HG03565 (cell line): ENCODE measurements at regions not wholly inside any gene's neighbourhood (a gene's known extent, or its start where the extent isn't known, plus 50 kb on each side); places are given as distances from the start of the nearest gene placed in this dataset.

Source experiments
- ATAC-seq: cut with Tn5 transposase; IDR thresholded peaks from one replicate; pipeline ENCODE4 v1.9.1; 2021; ENCODE audit warnings: mild to moderate bottlenecking, moderate library complexity; ENCODE audit not compliant: unreplicated experiment

DNA sequence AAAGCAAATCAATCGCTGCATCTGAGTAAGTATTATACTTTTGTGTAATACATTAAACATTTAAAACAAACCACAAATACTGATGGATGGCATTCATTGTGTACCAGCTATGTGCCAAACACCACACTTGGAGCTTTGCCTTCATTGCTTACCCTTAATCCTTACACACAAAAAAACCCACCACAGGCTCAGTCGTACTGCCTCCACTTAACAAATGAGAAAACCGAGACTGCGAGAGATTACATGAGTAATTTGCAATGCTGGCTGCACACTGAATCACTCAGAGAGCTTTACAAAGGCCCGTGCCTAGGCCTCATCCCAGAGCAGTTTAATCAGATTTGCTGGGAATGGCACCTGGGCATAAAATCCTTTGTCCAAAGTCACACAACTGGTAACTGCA, 130.5 kb downstream of the EDN1 start:
- no peak for ATAC-seq

DNA sequence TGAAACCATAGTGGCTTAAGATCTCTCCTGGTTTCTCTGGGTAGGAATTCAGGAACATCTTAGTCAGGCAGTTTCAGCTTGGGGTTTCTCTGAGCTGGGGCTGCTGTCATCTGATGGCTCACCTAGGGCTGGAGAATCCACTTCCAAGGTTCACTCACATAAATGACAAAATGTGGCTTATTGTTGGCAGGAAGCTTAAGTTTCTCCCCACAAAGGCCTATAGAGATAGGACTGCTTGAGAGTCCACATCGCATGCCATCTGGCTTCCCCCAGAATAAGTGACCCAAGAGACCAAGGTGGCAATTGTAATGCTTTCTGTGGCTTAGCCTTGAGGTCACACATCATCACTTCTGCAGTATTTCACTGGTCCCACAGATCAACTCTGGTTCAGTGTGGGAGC, 131.4 kb downstream of the EDN1 start:
- no peak for ATAC-seq

DNA sequence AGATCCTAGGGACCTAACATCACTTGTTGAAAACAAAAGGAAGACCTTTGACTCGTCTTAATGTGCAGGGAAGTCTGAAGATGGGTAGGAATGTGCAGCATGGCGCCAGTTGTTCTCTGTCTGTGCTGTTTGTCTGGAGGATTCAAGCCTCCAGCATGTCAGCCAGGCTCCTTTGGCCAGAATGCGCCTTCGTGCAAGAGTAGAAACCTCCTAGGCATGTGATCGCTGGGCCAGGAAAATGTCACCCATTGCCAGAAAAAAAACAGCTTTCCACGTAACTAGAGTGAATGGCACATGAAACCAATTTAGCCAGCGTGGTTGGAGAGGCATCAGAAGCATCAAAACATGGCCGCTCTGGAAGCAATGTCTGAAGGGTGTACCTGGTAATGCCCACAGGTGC, 132.7 kb downstream of the EDN1 start:
- ATAC-seq = no peak

DNA sequence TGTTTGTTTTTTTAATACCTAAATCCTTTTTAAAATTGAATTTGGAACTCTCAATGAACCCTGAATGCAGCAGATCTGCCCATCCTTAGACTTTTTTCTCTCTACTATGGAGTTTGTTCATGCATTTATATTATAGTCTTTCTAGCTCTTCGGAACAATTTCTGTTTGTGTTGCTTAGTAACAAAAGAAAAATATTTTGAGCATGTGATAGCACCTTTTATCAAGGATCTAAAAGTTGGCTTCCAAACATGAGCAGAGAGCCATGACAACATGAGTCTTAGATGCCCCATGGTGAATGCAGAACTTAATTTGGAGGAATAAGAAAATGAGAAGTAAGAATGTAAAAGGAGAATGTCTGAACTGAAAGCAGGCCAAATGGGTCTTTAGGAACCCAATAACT, 133.7 kb downstream of the EDN1 start:
- no peak for ATAC-seq

DNA sequence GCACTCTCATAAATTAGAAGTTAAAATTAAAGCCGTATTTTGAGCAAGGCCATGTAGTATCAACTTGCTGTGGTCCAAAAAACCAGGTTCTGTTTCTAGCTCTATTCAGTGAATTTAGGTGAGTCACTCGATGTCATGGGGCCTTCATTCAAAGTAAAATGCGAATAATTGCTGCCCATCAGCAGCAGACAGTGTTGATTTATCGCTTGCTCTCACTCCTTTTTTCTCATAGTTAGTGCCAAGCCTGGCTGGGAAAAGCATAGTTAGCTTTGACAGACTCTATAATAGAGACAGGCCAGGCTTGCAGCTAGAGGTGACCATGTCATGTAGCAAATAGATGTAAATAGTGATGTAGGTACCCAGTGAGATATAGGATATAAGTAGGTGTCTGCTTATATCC, 136.0 kb downstream of the EDN1 start:
- no peak for ATAC-seq

DNA sequence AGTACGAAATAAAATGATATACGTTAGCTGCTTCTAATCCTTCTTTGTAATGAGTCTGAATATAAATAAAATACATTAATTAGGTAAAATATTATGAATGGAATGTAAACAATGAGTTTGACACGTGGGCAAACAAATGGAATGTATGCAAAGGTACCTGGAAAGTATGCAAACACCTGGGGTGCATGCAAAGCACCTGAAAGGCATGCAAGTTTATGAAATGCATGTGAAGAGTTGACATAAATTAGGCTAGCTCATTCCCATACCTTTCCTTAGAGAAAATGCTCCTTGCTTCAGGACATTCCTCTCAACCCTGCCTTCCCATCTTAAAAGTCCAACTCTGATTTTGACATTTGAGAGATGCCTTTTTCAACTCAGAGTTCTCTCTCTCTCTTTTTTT, 140.9 kb downstream of the EDN1 start:
- no peak for ATAC-seq

DNA sequence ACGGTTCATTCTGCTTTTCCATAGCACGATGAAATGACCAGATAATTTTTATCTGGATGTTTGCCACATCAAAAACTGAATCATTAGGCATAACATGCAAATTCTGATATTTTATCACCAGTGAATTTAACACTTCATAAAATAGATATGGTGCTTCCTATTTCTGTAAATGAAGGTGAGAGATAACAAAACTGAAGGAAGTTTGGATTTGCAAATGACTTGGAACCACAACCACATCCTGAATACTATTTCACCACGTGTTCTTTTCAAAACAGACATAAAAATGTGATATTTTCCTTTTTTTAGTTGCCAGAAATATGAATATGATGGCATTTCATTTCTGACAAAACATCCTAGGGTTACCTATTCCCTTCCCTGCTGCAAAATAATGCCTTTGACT, 146.1 kb downstream of the EDN1 start:
- no peak for ATAC-seq

DNA sequence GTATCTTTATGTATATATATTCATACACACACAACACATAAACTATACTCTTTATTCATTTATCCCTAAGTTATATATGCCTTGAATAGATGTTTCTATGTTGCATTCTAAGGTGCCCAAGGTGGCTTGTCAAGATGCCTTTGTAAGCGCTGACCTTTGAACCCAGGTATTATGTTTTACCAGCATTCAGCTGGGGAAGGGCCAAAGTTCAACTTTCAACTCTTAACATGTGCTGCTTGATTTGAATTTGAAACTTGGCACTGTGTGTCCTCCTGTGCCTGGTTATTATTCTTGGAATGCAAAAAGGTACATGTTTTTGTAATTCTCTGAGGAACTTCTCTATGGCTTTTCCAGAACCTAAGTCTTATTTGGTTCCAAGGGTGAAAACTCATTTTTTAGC, 146.5 kb downstream of the EDN1 start:
- no peak for ATAC-seq

DNA sequence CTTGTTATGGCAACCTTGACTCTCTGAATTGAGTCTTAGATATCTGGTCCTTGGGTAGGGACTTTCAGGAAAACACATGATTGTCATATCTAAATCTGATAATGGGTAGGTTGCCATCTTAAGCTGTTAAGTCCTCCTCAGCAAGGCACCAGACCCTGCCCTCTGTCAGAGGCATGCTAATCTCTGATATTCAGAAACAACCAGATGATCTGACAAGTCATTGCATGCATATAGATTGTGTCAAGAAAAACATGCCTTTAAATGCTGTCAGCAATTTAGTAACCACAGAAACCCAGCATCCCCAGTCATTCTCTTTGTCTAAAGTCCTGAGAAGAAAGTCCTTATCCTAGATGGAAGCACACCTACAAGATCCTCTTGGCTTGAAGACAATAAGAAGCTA, 149.1 kb downstream of the EDN1 start:
- no peak for ATAC-seq

DNA sequence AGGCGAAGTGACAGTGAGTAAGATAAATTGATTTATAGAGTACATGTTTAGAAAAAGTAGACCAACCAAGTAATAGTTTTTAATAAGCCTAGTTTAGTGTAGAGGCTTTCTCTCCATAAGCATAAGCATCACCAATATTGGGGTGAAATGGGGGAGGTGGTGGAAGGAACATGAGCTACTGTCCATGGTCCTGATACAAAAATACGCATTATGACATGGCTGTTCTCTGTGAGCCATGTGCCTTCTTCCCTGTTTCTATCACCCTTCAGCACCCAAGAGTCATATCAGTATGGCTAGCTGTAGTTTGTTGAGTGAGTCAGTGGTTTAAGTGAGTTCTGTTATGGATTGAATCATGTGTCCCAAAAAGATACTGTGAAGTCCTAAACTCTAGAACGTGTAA, 150.8 kb downstream of the EDN1 start:
- ATAC-seq = no peak

DNA sequence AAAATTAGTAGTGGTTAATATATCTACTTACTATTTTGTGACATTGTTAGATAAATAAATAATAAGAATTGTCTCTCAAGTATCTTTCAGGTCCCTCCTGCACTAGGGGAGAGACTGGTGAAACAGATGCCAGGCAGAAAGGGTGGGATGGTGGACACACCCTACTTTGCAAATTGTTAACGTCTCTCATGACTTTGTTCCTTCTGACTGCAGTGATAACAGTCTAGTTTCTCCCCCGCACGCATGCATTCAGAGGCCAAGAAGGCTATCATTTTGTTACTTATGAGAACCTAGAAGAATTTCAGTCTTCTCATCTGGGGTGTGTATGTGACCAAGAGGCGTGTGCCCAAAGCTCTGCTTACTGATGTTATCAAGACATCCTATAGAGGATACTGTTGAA, 152.3 kb downstream of the EDN1 start:
- ATAC-seq = no peak

DNA sequence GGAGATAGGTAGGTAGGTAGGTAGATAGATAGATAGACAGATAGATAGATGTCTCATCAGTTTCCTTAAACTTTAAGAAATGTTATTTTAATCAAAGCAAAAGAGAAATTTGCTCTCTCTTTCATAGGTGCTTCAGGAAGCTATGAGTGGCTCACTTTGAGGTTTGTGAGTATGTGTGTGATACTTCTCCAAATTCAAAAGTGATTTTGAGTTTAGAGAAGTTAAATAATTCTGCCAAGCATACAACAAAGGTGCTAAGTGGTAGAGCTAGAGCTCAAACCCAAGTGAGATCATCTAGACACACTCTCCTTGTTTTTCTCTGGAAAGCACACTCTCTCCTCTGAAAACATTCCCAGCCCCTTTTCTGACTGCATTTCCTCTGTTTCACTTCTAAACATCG, 156.2 kb downstream of the EDN1 start:
- ATAC-seq = no peak

DNA sequence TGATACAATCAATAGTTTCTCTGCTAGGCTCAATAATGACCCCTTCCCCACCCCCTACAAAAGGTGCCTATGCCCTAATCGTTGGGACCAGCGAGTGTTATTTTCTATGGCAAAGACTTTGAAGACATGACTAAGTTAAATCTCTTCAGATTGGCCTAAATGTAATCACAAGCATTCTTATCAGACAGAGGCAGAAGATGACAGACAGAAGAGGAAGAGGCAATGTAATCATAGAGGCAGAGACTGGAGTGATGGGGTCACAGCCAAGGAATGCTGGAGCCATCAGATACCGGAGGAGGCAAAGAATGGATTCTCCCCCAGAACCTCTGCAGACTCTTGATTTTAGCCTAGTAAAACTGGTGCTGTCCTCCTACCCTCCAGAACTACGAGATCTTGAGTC, 159.3 kb downstream of the EDN1 start:
- ATAC-seq = no peak

DNA sequence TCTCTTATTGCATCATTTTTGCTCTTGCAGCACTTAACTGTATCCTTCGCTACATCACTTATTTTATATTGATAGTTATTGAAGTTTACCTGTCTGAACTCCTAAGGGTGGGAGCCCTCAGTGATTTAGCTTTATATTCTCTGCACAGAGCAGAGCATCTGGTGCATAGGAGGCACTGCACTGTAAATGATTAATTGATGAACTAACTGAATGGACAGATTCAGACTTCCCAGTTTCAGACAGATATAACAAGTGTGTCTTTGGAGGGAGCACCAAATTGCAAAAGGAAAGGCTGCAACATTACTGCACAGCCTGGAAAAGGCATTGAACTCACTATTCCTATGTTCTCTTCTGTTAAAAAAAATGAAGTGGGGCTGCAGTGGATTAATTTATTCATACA, 160.3 kb downstream of the EDN1 start:
- no peak for ATAC-seq

DNA sequence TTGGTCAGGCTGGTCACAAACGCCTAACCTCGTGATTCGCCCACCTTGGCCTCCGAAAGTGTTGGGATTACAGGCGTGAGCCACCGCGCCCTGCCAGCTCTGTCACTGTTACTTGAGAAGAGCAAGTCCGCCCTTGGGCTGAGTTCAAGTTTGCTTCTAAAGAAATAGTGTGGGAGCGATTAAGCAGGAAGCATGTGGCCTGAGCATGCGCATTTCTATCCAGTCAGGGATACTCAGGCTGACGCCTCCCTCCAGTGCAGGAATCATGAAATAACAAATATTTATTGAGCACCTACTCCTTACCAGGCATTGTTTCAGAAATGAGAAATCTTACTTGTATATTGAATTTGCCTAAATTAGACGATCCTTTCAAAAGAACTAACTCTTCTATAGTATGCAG, 166.2 kb downstream of the EDN1 start:
- no peak for ATAC-seq

DNA sequence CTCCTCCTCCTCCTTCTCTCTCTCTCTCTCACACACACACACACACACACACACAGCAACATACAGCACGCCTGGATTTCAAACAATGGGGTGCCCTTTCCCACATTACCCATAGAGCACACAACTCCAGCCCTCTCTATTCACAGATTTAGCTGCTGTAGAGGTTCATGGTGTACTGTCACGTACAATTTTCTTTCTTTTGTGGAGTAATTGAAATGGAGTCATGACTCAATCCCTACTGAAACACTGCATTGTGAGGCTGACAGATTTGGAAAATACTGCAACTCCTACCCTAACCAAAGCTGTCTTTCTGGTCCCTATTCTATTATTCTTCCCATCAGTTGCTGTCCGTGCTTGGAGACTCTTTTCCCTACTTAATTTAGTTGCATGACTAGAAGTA, 166.9 kb downstream of the EDN1 start:
- ATAC-seq = no peak

DNA sequence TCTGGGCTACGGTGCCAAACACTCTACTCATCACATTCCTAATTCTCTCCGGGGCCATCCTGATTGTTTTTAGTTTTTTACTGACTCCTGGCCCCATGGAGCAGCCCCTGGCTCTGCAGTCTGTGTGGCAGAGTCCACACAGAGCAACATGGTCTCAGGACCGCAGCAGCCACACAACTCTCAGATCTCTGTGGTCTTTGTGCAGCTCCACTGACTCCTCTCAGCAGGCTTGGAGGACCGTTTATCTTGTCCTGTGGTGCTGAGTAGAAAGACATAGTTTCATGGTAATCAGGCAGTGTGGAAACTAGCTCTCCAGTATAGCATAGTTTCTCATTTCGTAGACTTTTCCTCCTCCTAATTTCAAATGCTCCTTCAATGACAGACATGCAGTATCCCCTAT, 168.4 kb downstream of the EDN1 start:
- ATAC-seq = no peak

DNA sequence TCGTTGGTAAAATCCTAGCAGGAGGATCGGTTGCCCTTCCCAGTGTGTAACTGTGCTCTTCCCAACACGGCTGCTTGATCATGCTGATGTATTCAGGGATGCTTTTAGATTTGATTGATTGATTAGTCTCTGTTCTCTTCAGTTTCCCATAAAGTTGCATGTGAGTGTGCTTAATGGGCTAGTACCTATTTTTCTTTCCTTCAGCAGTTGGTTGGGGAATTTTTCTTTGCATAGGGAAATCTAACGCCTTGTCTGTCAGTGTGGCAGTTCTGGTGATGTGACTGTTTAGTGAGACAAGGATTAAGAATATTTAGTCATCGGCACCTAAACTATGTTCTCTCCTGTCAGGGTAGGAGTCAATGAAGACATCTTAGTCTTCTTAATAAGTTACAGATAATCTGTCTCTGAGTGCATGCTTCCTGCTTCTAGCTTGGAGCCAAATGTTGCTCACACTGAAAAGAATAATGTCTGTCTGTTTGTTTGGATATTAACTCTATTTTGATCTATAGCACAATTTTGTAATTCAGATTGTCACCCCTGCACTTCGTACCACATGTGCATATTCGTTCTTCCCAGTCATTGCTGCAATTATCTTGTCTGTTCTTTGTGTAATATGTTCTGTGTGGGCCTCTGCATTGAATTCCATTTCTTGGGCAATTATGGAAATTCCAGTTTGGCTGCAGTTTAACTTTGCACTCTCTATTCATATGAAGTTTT, 169.9 kb downstream of the EDN1 start:
- ATAC-seq = no peak

DNA sequence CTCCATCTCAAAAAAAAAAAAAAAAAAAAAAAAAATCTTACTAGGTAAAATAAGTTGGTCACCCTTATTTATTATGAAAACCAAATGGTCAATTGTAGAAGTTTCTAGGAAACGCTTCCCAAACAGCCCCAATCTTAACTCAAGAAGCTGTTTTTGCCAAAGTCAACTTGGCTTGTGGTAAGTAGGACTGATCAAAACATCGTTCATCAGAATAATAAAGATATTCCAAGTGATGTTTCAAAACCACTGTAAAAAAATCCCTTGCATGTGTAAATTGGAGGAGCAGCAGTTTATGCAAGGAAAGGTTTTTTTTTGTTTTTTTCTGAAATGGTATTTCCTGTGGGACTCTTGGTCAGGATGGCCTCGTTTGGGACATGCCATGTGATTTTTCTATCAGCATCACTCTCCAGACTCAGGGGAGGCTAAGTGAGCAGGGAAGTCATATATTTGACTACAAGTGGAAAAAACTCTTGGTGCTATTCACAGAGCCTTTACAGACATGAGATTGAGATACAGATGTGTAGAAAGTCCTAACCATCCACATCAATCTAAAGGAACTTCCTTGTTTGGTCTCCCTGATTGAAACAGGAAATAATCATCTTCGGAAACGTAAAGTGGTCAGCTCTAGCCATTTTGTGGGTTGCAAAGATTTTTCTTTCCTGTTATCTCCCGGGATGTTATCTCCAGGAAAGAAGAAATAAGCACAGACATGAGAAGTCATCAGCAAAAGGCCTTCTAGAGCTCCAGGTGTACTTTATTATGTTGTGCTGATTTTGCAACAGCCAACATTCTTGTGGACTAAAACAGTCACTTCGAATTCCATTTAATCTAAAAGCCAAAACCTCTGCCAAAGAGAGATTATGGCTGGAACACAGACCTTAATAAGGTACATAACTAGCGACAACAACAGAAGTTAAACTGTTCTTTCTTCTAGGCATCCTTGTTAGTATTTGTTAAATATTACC, 177.8 kb downstream of the EDN1 start:
- ATAC-seq = no peak

DNA sequence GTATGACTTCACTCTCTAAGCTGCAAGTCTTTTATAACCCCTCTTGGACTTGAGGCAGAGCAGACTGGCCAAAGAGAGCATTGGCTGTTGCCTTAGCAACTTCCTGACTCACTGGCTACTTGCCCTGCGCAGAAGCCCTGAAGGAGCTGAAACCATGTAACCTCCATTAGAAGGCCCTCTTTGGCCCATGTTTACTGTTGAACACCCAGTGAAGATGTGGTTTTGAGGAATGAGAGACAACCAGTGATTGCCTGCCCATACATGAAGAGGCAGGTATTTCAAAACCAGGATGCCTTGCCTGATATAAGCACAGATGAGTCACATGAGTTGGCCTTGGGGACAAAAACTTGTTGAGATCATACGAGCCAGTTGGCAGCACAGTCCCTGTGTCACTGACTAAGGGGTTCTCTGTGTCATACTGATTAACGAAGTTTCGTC, 182.5 kb downstream of the EDN1 start:
- no peak for ATAC-seq

DNA sequence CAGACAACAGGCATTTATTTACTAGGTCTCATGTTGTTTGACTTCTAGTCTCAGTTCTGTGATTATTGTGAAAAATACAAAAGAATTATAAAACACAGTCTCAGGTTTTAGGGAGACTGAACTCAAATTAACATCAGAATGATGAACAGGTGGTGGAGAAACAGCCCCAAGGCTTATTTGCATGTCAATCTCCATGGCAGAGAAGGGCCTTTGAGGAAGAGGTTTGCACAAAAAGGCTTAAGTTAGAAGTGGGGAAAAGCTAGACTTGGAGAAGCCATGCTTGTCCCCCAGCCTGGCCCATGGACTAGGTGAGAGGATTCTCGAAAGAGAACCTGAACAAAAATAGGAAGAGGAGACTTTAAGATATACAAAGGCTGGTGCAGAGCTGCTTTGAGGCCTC, 183.3 kb downstream of the EDN1 start:
- no peak for ATAC-seq
